SK-N-SH treated with all-trans-retinoic acid at 6 μM for 48 hours (cell line): ENCODE measurements at regions not wholly inside any gene's neighbourhood (a gene's known extent, or its start where the extent isn't known, plus 50 kb on each side); places are given as distances from the start of the nearest gene placed in this dataset.

ENCODE experiments used
- BACH2 ChIP-seq: fragments of 250-450 bp; sonication (Bioruptor Pico); IDR thresholded peaks from 2 replicates; pipeline ENCODE4 v1.9.0; 2021; ENCODE audit warnings: mild to moderate bottlenecking, borderline replicate concordance
- CSRNP3 ChIP-seq: fragments of 250-450 bp; sonication (Bioruptor Pico); IDR thresholded peaks from 2 replicates; pipeline ENCODE4 v1.5.1; 2021; ENCODE audit warnings: mild to moderate bottlenecking, moderate library complexity
- PATZ1 ChIP-seq: fragments of 250-450 bp; sonication (Bioruptor Pico); IDR thresholded peaks from 2 replicates; pipeline ENCODE4 v1.8.0; 2020; ENCODE audit warnings: mild to moderate bottlenecking, moderate library complexity, borderline replicate concordance
- POU6F1 ChIP-seq: fragments of 250-450 bp; sonication (Bioruptor Pico); IDR thresholded peaks from 2 replicates; pipeline ENCODE4 v1.8.0; 2021; ENCODE audit warnings: low read depth, mild to moderate bottlenecking, moderate library complexity, borderline replicate concordance
- TSHZ2 ChIP-seq: fragments of 250-450 bp; sonication (Bioruptor Pico); IDR thresholded peaks from 2 replicates; pipeline ENCODE4 v1.5.0; 2020; ENCODE audit warnings: mild to moderate bottlenecking, moderate library complexity
- ZC3H10 ChIP-seq: fragments of 250-450 bp; sonication (Bioruptor Pico); IDR thresholded peaks from 2 replicates; pipeline ENCODE4 v1.5.1; 2021; ENCODE audit warnings: mild to moderate bottlenecking, moderate library complexity

GRCh38 chr14:71583705-71584104 lies 348.5 kb upstream of the RGS6 start:
- TF ChIP-seq TSHZ2 (CRISPR knock-in tag) (no peak), POU6F1 (CRISPR knock-in tag) (no peak), PATZ1 (CRISPR knock-in tag) (no peak), CSRNP3 (CRISPR knock-in tag) (no peak), ZC3H10 (CRISPR knock-in tag) (no peak), BACH2 (CRISPR knock-in tag) (no peak)
